Vagina (tissue), 2 donors: ENCODE measurements at regions not wholly inside any gene's neighbourhood (a gene's known extent, or its start where the extent isn't known, plus 50 kb on each side); places are given as distances from the start of the nearest gene placed in this dataset.

Source experiments
- POLR2A ChIP-seq, 2 donors: fragments of 450-650 bp; IDR thresholded peaks; one replicate each; pipeline ENCODE4 v1.6.1; 2017; ENCODE audit warnings: antibody characterized with exemption in 2 of 2, mild to moderate bottlenecking in 2 of 2, moderate library complexity in 2 of 2
- POLR2AphosphoS5 ChIP-seq, 2 donors: sonication (generic); formaldehyde crosslinking; IDR thresholded peaks; one replicate each; pipeline ENCODE4 v1.9.0; 2017; ENCODE audit warnings: antibody characterized with exemption in 2 of 2, mild to moderate bottlenecking in 2 of 2, low read depth in 1 of 2; ENCODE audit not compliant: insufficient read depth in 1 of 2
- TF ChIP-seq, protein P1 (sequence below), 3 experiments: fragments of 450-650 bp in 2 of 3; fragments of 200-600 bp in 1 of 3; sonication (generic) in 1 of 3; IDR thresholded peaks; one replicate each; pipeline ENCODE4 v1.5.1; 2017 to 2019; ENCODE audit warnings: antibody characterized with exemption in 3 of 3, mild to moderate bottlenecking in 2 of 3, moderate library complexity in 2 of 3

DNA sequence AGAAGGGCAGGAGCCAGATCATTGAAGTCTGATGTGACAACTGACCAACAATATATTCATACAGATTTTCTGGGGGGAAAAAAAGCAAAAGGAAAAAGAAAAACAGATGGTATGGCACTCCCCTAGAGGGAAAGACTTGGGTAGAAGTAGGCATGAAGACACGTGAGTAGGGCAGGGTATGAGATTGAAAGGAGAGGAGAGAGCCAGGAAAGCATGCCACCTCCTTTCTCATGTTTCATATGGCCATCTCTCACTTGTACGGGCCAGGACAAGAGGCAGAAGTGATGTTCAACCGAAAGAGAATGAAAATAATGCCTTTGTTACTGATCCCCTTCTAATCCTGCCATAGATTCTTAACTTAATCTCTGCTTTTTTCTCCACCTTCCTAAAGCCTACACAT, 139.0 kb upstream of the ACTBL2 start:
- TF ChIP-seq POLR2AphosphoS5 (IDR thresholded peaks at IDR 0.05; ENCODE audit: insufficient read depth in 1 of 2, low read depth in 1 of 2) (no peak), POLR2A (IDR thresholded peaks at IDR 0.05) (no peak)
- TF ChIP-seq, protein P1, sequence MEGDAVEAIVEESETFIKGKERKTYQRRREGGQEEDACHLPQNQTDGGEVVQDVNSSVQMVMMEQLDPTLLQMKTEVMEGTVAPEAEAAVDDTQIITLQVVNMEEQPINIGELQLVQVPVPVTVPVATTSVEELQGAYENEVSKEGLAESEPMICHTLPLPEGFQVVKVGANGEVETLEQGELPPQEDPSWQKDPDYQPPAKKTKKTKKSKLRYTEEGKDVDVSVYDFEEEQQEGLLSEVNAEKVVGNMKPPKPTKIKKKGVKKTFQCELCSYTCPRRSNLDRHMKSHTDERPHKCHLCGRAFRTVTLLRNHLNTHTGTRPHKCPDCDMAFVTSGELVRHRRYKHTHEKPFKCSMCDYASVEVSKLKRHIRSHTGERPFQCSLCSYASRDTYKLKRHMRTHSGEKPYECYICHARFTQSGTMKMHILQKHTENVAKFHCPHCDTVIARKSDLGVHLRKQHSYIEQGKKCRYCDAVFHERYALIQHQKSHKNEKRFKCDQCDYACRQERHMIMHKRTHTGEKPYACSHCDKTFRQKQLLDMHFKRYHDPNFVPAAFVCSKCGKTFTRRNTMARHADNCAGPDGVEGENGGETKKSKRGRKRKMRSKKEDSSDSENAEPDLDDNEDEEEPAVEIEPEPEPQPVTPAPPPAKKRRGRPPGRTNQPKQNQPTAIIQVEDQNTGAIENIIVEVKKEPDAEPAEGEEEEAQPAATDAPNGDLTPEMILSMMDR (IDR thresholded peaks at IDR 0.05), result no peak
